ENCODE measurements at regions not wholly inside any gene's neighbourhood (a gene's known extent, or its start where the extent isn't known, plus 50 kb on each side); places are given as distances from the start of the nearest gene placed in this dataset.

GRCh38 chr10:113290137-113290536 is 262.7 kb upstream of the HABP2 start:
- no peaks in the 10 kb centered on the region for H3K9me3 ChIP-seq (ENCODE audit: control insufficient read depth in 1 of 2, insufficient read depth in 1 of 2, low read depth in 1 of 2, low read length in 2 of 2)

More at GRCh38 chr10:113290137-113290536, 262.7 kb upstream of the HABP2 start:
- ChIA-PET POLR2A (no interaction called here), CTCF (no interaction called here), RAD21 (ENCODE audit: low non-redundant PET in 1 of 2, low total read pairs in 2 of 2, uncharacterized antibody in 2 of 2, unreplicated experiment in 2 of 2) (no interaction called here)
- H3K79me2 ChIP-seq (ENCODE audit: insufficient read depth, low read length) = no peaks in the 10 kb centered on the region
- no peaks in the 10 kb centered on the region for H4K20me1 ChIP-seq (ENCODE audit: insufficient read depth)
- intact Hi-C loops (cut with micrococcal nuclease) = no loop called here
- H2AFZ ChIP-seq (ENCODE audit: low read depth, low read length, poor library complexity, severe bottlenecking) = no peak overlapping the region
- no peak overlapping the region for H3K4me2 ChIP-seq (ENCODE audit: low read length)
- no peaks in the 10 kb centered on the region for H3K27me3 ChIP-seq (ENCODE audit: insufficient read depth, low read length)
- no TSS peak for BruUV-seq (replicated peaks)
- H3K27ac ChIP-seq (ENCODE audit: low read depth, low read length) = no peak overlapping the region
- no peaks in the 10 kb centered on the region for H3K36me3 ChIP-seq (ENCODE audit: control insufficient read depth in 1 of 2, insufficient read depth in 2 of 2, low read length in 2 of 2)
- DNase-seq (ENCODE audit: low read depth, low spot score) = no peak
- TF ChIP-seq FOSL1 (IDR thresholded peaks at IDR 0.05; ENCODE audit: low read depth) (no peak), POLR2AphosphoS5 (IDR thresholded peaks at IDR 0.05; ENCODE audit: low read depth, low read length) (no peak), CTCF (IDR thresholded peaks at IDR 0.05 in 2 of 3, conservative IDR thresholded peaks at IDR 0.05 in 1 of 3; ENCODE audit: borderline replicate concordance in 1 of 3, insufficient read depth in 1 of 3, low read depth in 2 of 3, low read length in 2 of 3) (no peak), MAX (IDR thresholded peaks at IDR 0.05) (no peak), EZH2phosphoT487 (IDR thresholded peaks at IDR 0.05; ENCODE audit: borderline replicate concordance) (no peak), EZH2 (IDR thresholded peaks at IDR 0.05) (no peak), TCF7L2 (IDR thresholded peaks at IDR 0.05; ENCODE audit: borderline replicate concordance, extremely low read depth, insufficient read depth, insufficient read length) (no peak), CBX3 (IDR thresholded peaks at IDR 0.05; ENCODE audit: low read depth) (no peak), JUND (IDR thresholded peaks at IDR 0.05) (no peak), POLR2A (IDR thresholded peaks at IDR 0.05; ENCODE audit: borderline replicate concordance, extremely low read depth, insufficient read depth, insufficient read length) (no peak), RAD21 (IDR thresholded peaks at IDR 0.05; ENCODE audit: low read depth) (no peak)
- TF ChIP-seq, protein P1, sequence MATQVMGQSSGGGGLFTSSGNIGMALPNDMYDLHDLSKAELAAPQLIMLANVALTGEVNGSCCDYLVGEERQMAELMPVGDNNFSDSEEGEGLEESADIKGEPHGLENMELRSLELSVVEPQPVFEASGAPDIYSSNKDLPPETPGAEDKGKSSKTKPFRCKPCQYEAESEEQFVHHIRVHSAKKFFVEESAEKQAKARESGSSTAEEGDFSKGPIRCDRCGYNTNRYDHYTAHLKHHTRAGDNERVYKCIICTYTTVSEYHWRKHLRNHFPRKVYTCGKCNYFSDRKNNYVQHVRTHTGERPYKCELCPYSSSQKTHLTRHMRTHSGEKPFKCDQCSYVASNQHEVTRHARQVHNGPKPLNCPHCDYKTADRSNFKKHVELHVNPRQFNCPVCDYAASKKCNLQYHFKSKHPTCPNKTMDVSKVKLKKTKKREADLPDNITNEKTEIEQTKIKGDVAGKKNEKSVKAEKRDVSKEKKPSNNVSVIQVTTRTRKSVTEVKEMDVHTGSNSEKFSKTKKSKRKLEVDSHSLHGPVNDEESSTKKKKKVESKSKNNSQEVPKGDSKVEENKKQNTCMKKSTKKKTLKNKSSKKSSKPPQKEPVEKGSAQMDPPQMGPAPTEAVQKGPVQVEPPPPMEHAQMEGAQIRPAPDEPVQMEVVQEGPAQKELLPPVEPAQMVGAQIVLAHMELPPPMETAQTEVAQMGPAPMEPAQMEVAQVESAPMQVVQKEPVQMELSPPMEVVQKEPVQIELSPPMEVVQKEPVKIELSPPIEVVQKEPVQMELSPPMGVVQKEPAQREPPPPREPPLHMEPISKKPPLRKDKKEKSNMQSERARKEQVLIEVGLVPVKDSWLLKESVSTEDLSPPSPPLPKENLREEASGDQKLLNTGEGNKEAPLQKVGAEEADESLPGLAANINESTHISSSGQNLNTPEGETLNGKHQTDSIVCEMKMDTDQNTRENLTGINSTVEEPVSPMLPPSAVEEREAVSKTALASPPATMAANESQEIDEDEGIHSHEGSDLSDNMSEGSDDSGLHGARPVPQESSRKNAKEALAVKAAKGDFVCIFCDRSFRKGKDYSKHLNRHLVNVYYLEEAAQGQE (IDR thresholded peaks at IDR 0.05; ENCODE audit: low read depth) = no peak
- no peaks in the 10 kb centered on the region for H3K9me2 ChIP-seq (ENCODE audit: insufficient read depth)
- no peak overlapping the region for H3K9ac ChIP-seq (ENCODE audit: low read length)
- H3K4me3 ChIP-seq (replicated peaks in 1 of 2; ENCODE audit: low read depth in 1 of 2, low read length in 2 of 2) = no peak overlapping the region
- no peak for ATAC-seq
- no peaks in the 10 kb centered on the region for H3K4me1 ChIP-seq (ENCODE audit: control insufficient read depth in 1 of 2, insufficient read depth in 2 of 2, low read length in 2 of 2)
